ENCODE measurements at regions not wholly inside any gene's neighbourhood (a gene's known extent, or its start where the extent isn't known, plus 50 kb on each side); places are given as distances from the start of the nearest gene placed in this dataset.

DNA sequence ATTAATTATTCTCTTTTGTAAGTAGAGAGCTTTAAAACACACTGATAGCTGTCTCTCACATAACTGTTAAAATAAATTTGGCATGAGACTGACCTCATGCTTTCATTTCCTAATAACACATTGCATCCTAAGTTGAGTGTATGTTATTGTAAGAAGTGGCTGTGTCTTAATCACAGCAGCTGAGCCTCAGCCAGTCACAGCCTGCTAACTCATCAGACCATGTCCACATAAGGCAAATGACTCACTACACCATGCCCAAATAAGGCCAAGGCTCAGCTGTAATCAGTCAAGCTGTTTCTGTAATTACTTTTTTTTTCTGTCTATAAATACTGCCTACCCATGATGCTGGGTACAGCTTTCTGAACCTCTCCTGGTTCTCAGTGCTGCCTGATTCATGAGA, 860.9 kb downstream of the XPNPEP1 start:
- TF ChIP-seq, protein P1, sequence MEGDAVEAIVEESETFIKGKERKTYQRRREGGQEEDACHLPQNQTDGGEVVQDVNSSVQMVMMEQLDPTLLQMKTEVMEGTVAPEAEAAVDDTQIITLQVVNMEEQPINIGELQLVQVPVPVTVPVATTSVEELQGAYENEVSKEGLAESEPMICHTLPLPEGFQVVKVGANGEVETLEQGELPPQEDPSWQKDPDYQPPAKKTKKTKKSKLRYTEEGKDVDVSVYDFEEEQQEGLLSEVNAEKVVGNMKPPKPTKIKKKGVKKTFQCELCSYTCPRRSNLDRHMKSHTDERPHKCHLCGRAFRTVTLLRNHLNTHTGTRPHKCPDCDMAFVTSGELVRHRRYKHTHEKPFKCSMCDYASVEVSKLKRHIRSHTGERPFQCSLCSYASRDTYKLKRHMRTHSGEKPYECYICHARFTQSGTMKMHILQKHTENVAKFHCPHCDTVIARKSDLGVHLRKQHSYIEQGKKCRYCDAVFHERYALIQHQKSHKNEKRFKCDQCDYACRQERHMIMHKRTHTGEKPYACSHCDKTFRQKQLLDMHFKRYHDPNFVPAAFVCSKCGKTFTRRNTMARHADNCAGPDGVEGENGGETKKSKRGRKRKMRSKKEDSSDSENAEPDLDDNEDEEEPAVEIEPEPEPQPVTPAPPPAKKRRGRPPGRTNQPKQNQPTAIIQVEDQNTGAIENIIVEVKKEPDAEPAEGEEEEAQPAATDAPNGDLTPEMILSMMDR (IDR thresholded peaks at IDR 0.05): no peak
- TF ChIP-seq POLR2A (IDR thresholded peaks at IDR 0.05; ENCODE audit: low read depth): no peak
- no peak for TF ChIP-seq EP300 (IDR thresholded peaks at IDR 0.05)
